Calu3 (cell line): ENCODE measurements at regions not wholly inside any gene's neighbourhood (a gene's known extent, or its start where the extent isn't known, plus 50 kb on each side); places are given as distances from the start of the nearest gene placed in this dataset.

Source experiments
- BruUV-seq: library from RNA; stranded (reverse); fragments of 400-500 nt; replicated peaks from 2 replicates; lab custom pipeline; 2021; lab: Mats Ljungman, UMichigan
- CTCF ChIA-PET: fragments of 300-600 bp; sonication (Branson Sonifier 250); formaldehyde crosslinking; loops from one replicate; lab custom pipeline; 2022; ENCODE audit warnings: antibody characterized with exemption; lab: Charles Lee
- DNase-seq: peaks from one replicate; pipeline ENCODE4 v3.0.0; 2022
- H3K27ac Mint-ChIP-seq: one replicate; pipeline ENCODE4 v1.8.0; 2022; ENCODE audit warnings: mixed read lengths; ENCODE audit not compliant: unreplicated experiment
- H3K27me3 Mint-ChIP-seq: one replicate; pipeline ENCODE4 v1.8.0; 2022; ENCODE audit warnings: mixed read lengths; ENCODE audit not compliant: unreplicated experiment
- H3K36me3 Mint-ChIP-seq: one replicate; pipeline ENCODE4 v1.8.0; 2022; ENCODE audit warnings: mild to moderate bottlenecking, moderate library complexity, mixed read lengths; ENCODE audit not compliant: insufficient read depth, unreplicated experiment
- H3K4me1 Mint-ChIP-seq: one replicate; pipeline ENCODE4 v1.8.0; 2022; ENCODE audit warnings: mild to moderate bottlenecking, low read depth, mixed read lengths; ENCODE audit not compliant: unreplicated experiment
- H3K4me3 Mint-ChIP-seq: one replicate; pipeline ENCODE4 v1.8.0; 2022; ENCODE audit warnings: mild to moderate bottlenecking, low read depth, moderate library complexity, mixed read lengths; ENCODE audit not compliant: unreplicated experiment
- H3K9me3 Mint-ChIP-seq: one replicate; pipeline ENCODE4 v1.8.0; 2022; ENCODE audit warnings: low read depth, mixed read lengths; ENCODE audit not compliant: unreplicated experiment
- CTCF ChIP-seq: fragments of 200-600 bp; IDR thresholded peaks from one replicate; pipeline ENCODE4 v1.8.0; 2022; ENCODE audit warnings: antibody characterized with exemption; ENCODE audit not compliant: unreplicated experiment
- intact Hi-C: fragments of 100-400 bp; cut with micrococcal nuclease; formaldehyde crosslinking; loops from one replicate; pipeline ENCODE4 v1.10.0; 2022; ENCODE audit not compliant: unreplicated experiment

GRCh38 chr4:12124138-12124537, 695.4 kb upstream of the HS3ST1 start:
- no peaks in the 10 kb centered on the region for H3K4me1 Mint-ChIP-seq

GRCh38 chr4:12123707-12124106, 695.0 kb upstream of the HS3ST1 start:
- CTCF ChIA-PET, result no interaction called here
- no peak for TF ChIP-seq CTCF

More at GRCh38 chr4:12124138-12124537, 695.4 kb upstream of the HS3ST1 start:
- Mint-ChIP-seq H3K27ac (no peak overlapping the region), H3K9me3 (no peaks in the 10 kb centered on the region), H3K4me3 (no peak overlapping the region), H3K36me3 (no peaks in the 10 kb centered on the region), H3K27me3 (no peaks in the 10 kb centered on the region)
- BruUV-seq, result no TSS peak
- intact Hi-C loops, result no loop called here
- CTCF ChIA-PET, result no interaction called here
- no peak for TF ChIP-seq CTCF
- DNase-seq, result no peak

DNA sequence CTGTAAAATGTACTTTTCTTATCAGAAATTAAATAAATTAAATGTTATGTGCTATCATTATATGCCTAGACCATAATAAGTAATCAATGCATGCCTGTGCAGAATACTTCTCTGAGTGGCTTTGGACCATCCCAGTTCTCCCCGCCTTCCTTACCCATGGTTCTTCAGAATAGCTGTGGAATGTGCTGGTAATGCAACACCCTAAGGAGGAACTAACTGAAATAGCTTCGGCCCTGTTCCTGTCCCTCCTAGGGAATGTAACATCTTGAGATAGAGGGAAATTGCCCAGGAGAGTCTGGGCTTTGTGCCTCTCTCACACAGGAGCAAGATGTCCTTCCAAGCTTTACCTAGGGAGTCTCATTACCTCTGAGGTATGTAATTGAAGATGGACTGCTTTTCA, 693.6 kb upstream of the HS3ST1 start:
- intact Hi-C loops, result no loop called here
- Mint-ChIP-seq H3K4me3 (no peak overlapping the region), H3K36me3 (no peaks in the 10 kb centered on the region), H3K9me3 (no peaks in the 10 kb centered on the region), H3K27ac (no peak overlapping the region), H3K27me3 (no peaks in the 10 kb centered on the region), H3K4me1 (no peaks in the 10 kb centered on the region)
- no peak for TF ChIP-seq CTCF
- CTCF ChIA-PET, result no interaction called here
- no TSS peak for BruUV-seq
- DNase-seq, result no peak

More at GRCh38 chr4:12123707-12124106, 695.0 kb upstream of the HS3ST1 start:
- H3K4me3 Mint-ChIP-seq, result no peak overlapping the region
- BruUV-seq, result no TSS peak
- intact Hi-C loops, result no loop called here
- no peaks in the 10 kb centered on the region for H3K9me3 Mint-ChIP-seq
- no peaks in the 10 kb centered on the region for H3K36me3 Mint-ChIP-seq
- DNase-seq, result no peak
- H3K27me3 Mint-ChIP-seq, result no peaks in the 10 kb centered on the region
- no peak overlapping the region for H3K27ac Mint-ChIP-seq
- H3K4me1 Mint-ChIP-seq, result no peaks in the 10 kb centered on the region

DNA sequence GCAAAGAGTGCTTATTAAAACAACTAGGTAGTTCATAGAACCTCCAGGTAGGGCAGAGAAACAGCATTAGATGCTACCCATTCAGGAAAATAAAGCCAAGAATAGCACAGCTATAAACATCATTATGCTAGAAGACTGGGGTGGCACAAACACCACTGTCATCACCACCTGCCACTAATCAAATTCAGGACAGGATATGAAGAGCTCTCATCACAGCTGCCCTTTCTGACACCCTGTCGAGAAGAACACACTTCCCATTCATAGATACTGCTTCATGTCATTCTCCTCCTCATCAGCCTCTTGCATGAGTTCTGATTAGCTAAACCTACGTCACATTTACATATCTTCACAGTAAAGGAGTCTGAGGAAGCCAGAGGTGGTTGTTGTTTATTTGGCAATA, 692.3 kb upstream of the HS3ST1 start:
- DNase-seq, result no peak
- no peak overlapping the region for H3K4me3 Mint-ChIP-seq
- H3K27me3 Mint-ChIP-seq, result no peaks in the 10 kb centered on the region
- TF ChIP-seq CTCF, result no peak
- intact Hi-C loops, result no loop called here
- no peaks in the 10 kb centered on the region for H3K9me3 Mint-ChIP-seq
- no peaks in the 10 kb centered on the region for H3K36me3 Mint-ChIP-seq
- no TSS peak for BruUV-seq
- CTCF ChIA-PET, result no interaction called here
- H3K4me1 Mint-ChIP-seq, result no peaks in the 10 kb centered on the region
- H3K27ac Mint-ChIP-seq, result no peak overlapping the region
